ENCODE measurements at regions not wholly inside any gene's neighbourhood (a gene's known extent, or its start where the extent isn't known, plus 50 kb on each side); places are given as distances from the start of the nearest gene placed in this dataset.

DNA sequence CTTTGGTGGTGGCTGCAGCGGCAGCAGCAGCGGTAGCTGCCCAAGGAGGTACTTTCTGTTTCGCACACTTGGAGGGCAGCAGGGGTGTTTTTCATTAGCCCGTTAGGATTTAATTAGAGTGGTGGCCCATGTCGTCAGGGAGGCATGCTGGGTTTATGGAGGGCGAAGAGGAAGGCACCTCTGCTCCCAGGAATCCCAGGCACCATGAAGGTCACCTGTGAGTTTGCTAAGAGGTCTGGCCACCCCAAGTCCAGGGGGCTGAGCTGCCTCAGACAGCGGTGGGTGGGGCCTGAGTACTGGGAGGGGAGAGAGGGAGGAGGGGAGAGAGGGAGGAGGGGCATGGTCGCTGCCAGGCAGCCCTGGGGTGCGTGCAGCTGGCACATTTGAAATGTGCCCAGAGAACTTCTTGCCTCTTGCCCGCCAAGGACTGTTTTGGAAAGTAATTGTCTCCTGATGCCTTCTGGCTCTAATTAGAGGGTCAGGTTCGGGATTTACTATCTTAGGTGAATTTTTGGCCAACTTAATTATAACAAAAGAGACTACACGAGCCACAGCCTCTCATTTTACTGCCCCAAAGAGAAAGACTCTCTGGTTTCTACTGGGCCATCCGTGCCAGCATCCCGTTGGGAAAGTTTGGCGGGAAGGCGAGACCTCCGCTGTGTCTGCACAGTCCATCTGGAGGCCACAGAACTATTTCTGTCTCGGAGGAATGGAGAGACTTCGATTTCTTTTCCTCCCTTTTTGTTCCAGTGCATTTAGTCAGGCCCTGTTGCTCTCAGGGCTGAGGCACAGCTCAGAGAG lies 62.0 kb downstream of the GLI2 start:
- TF ChIP-seq, protein P1, sequence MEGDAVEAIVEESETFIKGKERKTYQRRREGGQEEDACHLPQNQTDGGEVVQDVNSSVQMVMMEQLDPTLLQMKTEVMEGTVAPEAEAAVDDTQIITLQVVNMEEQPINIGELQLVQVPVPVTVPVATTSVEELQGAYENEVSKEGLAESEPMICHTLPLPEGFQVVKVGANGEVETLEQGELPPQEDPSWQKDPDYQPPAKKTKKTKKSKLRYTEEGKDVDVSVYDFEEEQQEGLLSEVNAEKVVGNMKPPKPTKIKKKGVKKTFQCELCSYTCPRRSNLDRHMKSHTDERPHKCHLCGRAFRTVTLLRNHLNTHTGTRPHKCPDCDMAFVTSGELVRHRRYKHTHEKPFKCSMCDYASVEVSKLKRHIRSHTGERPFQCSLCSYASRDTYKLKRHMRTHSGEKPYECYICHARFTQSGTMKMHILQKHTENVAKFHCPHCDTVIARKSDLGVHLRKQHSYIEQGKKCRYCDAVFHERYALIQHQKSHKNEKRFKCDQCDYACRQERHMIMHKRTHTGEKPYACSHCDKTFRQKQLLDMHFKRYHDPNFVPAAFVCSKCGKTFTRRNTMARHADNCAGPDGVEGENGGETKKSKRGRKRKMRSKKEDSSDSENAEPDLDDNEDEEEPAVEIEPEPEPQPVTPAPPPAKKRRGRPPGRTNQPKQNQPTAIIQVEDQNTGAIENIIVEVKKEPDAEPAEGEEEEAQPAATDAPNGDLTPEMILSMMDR (conservative IDR thresholded peaks at IDR 0.05; ENCODE audit: low read length): no peak
- TF ChIP-seq EZH2phosphoT487 (IDR thresholded peaks at IDR 0.05; ENCODE audit: borderline replicate concordance): no peak
